HUDEP-2 (cell line): ENCODE measurements at regions not wholly inside any gene's neighbourhood (a gene's known extent, or its start where the extent isn't known, plus 50 kb on each side); places are given as distances from the start of the nearest gene placed in this dataset.

Experiments used
- DNase-seq, 76 experiments: peaks; one replicate each; lab custom pipeline; 2025; ENCODE audit not compliant: unreplicated experiment in 76 of 76; lab: John Stamatoyannopoulos, UW

- no peak for DNase-seq
These were observed 218.5 kb upstream of the GSE1 start for GRCh38 chr16:85394456-85395206.

- peak in 67 of 76 experiments; percentile 39 to 87 (median 70) for DNase-seq
These were observed 217.8 kb upstream of the GSE1 start for GRCh38 chr16:85395207-85395912.

- DNase-seq = no peak
These were observed 216.9 kb upstream of the GSE1 start for GRCh38 chr16:85395913-85396878.

- no peak for DNase-seq
These were observed 215.9 kb upstream of the GSE1 start for GRCh38 chr16:85396879-85397871.

GRCh38 chr16:85398050-85398451 is 215.1 kb upstream of the GSE1 start:
- DNase-seq = no peak

GRCh38 chr16:85398688-85399582 is 214.2 kb upstream of the GSE1 start:
- no peak for DNase-seq

GRCh38 chr16:85399583-85400284 is 213.4 kb upstream of the GSE1 start:
- no peak for DNase-seq

GRCh38 chr16:85400305-85401205 is 212.6 kb upstream of the GSE1 start:
- no peak for DNase-seq

GRCh38 chr16:85401370-85401916 is 211.7 kb upstream of the GSE1 start:
- no peak for DNase-seq

- DNase-seq = no peak
These were observed 211.0 kb upstream of the GSE1 start for GRCh38 chr16:85401917-85402766.

GRCh38 chr16:85402910-85403692 is 210.0 kb upstream of the GSE1 start:
- peak in 72 of 76 experiments; percentile 19 to 92 (median 76) for DNase-seq

- peak in 1 of 76 experiments; percentile 19 for DNase-seq
These were observed 209.4 kb upstream of the GSE1 start for GRCh38 chr16:85403693-85404092.

- DNase-seq = no peak
These were observed 200.1 kb upstream of the GSE1 start for GRCh38 chr16:85412911-85413520.

- DNase-seq = peak in 1 of 76 experiments; percentile 19
These were observed 199.1 kb upstream of the GSE1 start for GRCh38 chr16:85413691-85414663.
